ENCODE measurements at regions not wholly inside any gene's neighbourhood (a gene's known extent, or its start where the extent isn't known, plus 50 kb on each side); places are given as distances from the start of the nearest gene placed in this dataset.

DNA sequence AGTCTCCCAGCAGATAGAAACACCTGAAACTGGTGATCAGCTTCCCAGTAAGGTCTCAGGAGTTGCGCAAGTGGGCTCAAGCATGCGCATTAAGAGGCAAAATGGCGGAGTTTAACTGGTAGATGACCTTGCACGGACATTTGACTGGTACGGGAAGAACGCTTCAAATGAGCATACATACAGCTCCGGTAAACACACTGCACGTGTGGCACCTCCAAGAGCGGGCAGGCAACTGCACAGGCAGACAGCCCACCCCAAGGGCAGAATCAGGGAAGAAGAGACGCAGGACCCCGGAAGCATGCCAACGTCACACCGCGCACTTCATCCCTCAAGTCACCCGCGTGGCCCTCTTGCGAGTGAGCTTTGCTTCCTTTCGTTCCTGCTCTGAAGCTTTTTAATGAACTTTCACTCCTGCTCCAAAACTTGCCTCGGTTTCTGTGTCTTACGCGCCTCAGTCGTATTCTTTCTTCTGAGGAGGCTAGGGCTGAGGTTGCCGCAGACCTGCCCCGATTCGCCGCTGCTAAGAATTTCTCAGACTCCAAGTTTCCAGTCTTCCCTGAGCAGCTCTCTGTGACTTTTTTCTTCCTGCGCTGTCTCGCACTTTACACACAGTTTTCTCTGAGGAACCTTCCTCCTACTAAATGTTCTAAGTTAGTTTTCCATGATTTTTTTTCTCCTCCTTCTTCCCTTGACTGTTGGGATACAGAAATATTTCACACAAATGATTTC lies 180.7 kb upstream of the ZFP42 start:
- H3K4me3 ChIP-seq (ENCODE audit: low read length): peak overlapping the region; percentile 37
- 44% methylated on average over 9 of the region's 28 CpGs for WGBS (ENCODE audit: insufficient coverage, low lambda C conversion rate)
- H3K4me1 ChIP-seq (ENCODE audit: control insufficient read depth, insufficient read depth, low read length): no peaks in the 10 kb centered on the region
- H3K9me3 ChIP-seq (ENCODE audit: control insufficient read depth, low read depth, low read length): peaks cover 4% of the 10 kb centered on the region
- peak in 1 of 2 donors; percentile 52 for DNase-seq
- no peaks in the 10 kb centered on the region for H3K36me3 ChIP-seq (ENCODE audit: control insufficient read depth, insufficient read depth, low read length)
- H3K27ac ChIP-seq (ENCODE audit: low read length): peak overlapping the region; percentile 51
- no peaks in the 10 kb centered on the region for H3K27me3 ChIP-seq (ENCODE audit: control insufficient read depth, insufficient read depth, low read length)

DNA sequence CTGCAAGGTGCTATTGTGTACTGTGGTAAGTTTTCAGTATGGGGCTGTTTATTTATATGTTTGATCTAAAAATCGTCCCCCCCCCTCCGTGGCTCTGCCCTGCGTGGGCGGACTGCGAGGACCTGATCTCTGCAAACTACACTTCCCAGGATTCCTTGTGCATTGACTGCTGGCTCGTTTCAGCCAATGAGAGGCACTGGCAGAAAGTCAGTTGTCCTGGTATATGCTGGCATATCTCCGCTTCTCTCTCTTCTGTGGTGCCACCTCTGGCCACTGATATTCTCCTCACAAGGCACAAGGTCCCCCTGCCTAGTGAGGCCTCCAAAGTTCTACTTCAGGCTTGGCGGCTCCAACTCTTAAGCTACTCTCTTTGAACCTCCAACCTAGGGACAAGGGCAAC lies 168.8 kb upstream of the ZFP42 start:
- Histone ChIP-seq H3K27me3 (ENCODE audit: control insufficient read depth, insufficient read depth, low read length) (no peaks in the 10 kb centered on the region), H3K36me3 (ENCODE audit: control insufficient read depth, insufficient read depth, low read length) (no peaks in the 10 kb centered on the region), H3K9me3 (ENCODE audit: control insufficient read depth, low read depth, low read length) (peaks cover 5% of the 10 kb centered on the region), H3K27ac (ENCODE audit: low read length) (no peak overlapping the region), H3K4me1 (ENCODE audit: control insufficient read depth, insufficient read depth, low read length) (no peaks in the 10 kb centered on the region), H3K4me3 (ENCODE audit: low read length) (no peak overlapping the region)
- no peak for DNase-seq
- WGBS (ENCODE audit: insufficient coverage, low lambda C conversion rate): no CpG with 5 or more reads among the region's 8 CpGs

DNA sequence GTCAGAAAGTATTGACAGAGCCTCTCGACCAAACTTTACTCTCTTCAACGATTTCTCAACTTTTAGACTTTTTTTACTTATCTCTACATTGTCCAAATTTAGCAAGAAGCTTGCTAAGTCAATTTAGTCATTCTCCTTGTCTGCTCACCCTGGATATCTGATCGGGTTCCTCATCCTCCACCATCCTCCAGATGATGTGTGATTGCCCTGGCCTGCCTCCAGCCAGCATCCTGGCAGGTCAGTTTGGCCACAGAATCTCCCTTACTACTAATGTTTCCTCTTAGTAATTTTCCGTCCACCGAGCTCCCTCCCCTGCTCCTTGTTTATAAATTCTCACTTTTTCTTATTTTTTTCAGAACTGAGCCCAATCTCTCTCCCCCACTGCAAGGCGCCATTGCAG lies 167.9 kb upstream of the ZFP42 start:
- H3K27me3 ChIP-seq (ENCODE audit: control insufficient read depth, insufficient read depth, low read length): no peaks in the 10 kb centered on the region
- H3K4me3 ChIP-seq (ENCODE audit: low read length): no peak overlapping the region
- peaks cover 5% of the 10 kb centered on the region for H3K9me3 ChIP-seq (ENCODE audit: control insufficient read depth, low read depth, low read length)
- WGBS (ENCODE audit: insufficient coverage, low lambda C conversion rate): 90% methylated on average over 3 of the region's 6 CpGs
- H3K27ac ChIP-seq (ENCODE audit: low read length): no peak overlapping the region
- no peaks in the 10 kb centered on the region for H3K36me3 ChIP-seq (ENCODE audit: control insufficient read depth, insufficient read depth, low read length)
- no peaks in the 10 kb centered on the region for H3K4me1 ChIP-seq (ENCODE audit: control insufficient read depth, insufficient read depth, low read length)
- DNase-seq: no peak

DNA sequence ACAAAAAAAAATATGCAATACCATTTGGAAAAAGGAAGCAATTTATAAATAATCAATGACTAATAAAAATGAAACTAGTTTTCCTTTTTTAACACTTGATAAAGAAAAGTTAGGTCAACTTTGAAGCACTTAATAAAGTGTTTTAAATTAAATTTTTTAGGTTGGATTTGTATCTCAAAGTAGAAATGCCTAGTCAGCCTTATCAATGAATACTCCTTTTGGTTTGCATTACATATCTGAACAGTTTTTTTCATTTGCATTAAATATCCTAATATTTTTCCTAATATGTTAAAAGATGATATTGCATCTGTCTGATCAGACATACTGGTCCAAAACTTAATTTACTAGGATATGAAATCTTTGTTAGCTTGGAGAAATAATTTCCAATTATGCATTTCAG lies 155.8 kb upstream of the ZFP42 start:
- Histone ChIP-seq H3K9me3 (ENCODE audit: control insufficient read depth, low read depth, low read length) (peaks cover 4% of the 10 kb centered on the region), H3K4me1 (ENCODE audit: control insufficient read depth, insufficient read depth, low read length) (no peaks in the 10 kb centered on the region), H3K4me3 (ENCODE audit: low read length) (no peak overlapping the region), H3K27ac (ENCODE audit: low read length) (no peak overlapping the region), H3K27me3 (ENCODE audit: control insufficient read depth, insufficient read depth, low read length) (no peaks in the 10 kb centered on the region), H3K36me3 (ENCODE audit: control insufficient read depth, insufficient read depth, low read length) (no peaks in the 10 kb centered on the region)
- no peak for DNase-seq

DNA sequence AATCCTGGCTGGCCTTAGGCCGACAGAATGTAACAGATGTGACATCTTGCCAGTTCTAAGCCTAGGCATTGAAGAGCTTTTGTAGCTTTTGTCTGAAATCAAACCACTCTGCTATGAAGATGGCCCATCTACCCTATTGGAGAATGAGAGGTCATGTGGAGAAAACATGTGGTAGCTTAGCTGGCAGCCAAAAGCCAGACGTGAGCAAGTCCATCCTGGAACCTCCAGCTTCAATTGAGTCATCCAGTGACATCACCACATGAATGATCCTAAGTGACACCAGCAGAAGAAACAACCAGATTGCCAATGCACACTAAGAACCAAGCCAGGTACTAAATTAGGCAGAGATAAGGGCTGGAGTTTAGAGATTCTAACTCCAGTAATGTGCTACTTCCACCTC lies 154.8 kb upstream of the ZFP42 start:
- Histone ChIP-seq H3K4me1 (ENCODE audit: control insufficient read depth, insufficient read depth, low read length) (no peaks in the 10 kb centered on the region), H3K4me3 (ENCODE audit: low read length) (no peak overlapping the region), H3K36me3 (ENCODE audit: control insufficient read depth, insufficient read depth, low read length) (no peaks in the 10 kb centered on the region), H3K27me3 (ENCODE audit: control insufficient read depth, insufficient read depth, low read length) (no peaks in the 10 kb centered on the region), H3K9me3 (ENCODE audit: control insufficient read depth, low read depth, low read length) (peaks cover 4% of the 10 kb centered on the region), H3K27ac (ENCODE audit: low read length) (no peak overlapping the region)
- DNase-seq: no peak
- no CpG with 5 or more reads among the region's 2 CpGs for WGBS (ENCODE audit: insufficient coverage, low lambda C conversion rate)

DNA sequence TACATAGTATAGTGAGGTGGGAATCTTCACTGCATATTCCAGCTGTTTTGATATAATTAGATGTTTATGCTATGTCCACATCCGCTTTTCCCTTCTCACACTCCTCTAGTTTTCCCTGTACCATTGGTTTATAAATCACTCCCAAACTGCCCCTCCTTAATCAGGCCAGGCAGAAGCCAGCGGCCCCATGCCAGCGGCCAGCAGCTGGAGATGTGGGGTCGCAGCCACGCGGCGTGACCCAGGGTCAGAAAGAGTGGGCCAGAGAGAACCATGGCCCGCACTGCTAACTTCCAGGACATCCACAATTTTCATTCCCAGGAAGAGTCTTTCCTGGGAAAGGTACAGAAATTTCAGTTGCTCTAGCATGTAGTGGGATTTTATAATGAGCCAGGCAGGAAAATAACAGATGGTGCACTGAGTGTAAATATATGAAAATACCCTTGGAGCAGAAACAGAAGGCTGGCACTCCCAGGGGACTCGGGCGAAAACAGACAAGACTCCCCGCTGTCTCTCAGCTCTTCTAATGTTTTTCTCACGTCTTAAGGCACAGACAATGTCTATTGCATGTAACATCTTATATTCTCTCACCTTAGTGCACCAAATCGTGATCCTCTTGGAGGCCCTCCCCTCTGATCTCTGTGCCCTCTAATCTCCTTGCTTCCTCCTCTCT lies 145.9 kb upstream of the ZFP42 start:
- 75% methylated on average over 1 of the region's 13 CpGs for WGBS (ENCODE audit: insufficient coverage, low lambda C conversion rate)
- no peaks in the 10 kb centered on the region for H3K36me3 ChIP-seq (ENCODE audit: control insufficient read depth, insufficient read depth, low read length)
- H3K4me3 ChIP-seq (ENCODE audit: low read length): no peak overlapping the region
- no peaks in the 10 kb centered on the region for H3K27me3 ChIP-seq (ENCODE audit: control insufficient read depth, insufficient read depth, low read length)
- no peak for DNase-seq
- H3K9me3 ChIP-seq (ENCODE audit: control insufficient read depth, low read depth, low read length): peaks cover 13% of the 10 kb centered on the region
- H3K4me1 ChIP-seq (ENCODE audit: control insufficient read depth, insufficient read depth, low read length): no peaks in the 10 kb centered on the region
- H3K27ac ChIP-seq (ENCODE audit: low read length): no peak overlapping the region

DNA sequence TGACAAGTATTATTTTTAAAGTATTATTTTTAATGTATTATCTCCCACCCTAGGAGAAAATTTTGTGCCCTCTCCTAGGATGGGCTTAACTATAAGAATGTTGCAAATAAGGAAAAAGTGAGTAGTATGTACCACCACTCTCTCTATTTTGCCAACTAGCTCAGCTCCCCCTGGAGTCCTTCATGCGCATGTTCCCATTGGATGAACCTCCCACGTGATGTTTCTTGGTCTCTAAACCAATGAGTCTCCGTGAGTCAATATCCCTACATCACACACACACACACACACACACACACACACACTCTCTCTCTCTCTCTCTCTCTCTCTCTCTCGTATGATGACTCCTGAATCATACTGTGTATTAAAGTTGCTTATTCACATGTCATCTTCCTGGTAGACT lies 129.7 kb upstream of the ZFP42 start:
- no peak for DNase-seq
- Histone ChIP-seq H3K27me3 (ENCODE audit: control insufficient read depth, insufficient read depth, low read length) (no peaks in the 10 kb centered on the region), H3K27ac (ENCODE audit: low read length) (no peak overlapping the region), H3K36me3 (ENCODE audit: control insufficient read depth, insufficient read depth, low read length) (no peaks in the 10 kb centered on the region), H3K9me3 (ENCODE audit: control insufficient read depth, low read depth, low read length) (no peaks in the 10 kb centered on the region), H3K4me1 (ENCODE audit: control insufficient read depth, insufficient read depth, low read length) (no peaks in the 10 kb centered on the region), H3K4me3 (ENCODE audit: low read length) (no peak overlapping the region)
- no CpG with 5 or more reads among the region's 4 CpGs for WGBS (ENCODE audit: insufficient coverage, low lambda C conversion rate)

DNA sequence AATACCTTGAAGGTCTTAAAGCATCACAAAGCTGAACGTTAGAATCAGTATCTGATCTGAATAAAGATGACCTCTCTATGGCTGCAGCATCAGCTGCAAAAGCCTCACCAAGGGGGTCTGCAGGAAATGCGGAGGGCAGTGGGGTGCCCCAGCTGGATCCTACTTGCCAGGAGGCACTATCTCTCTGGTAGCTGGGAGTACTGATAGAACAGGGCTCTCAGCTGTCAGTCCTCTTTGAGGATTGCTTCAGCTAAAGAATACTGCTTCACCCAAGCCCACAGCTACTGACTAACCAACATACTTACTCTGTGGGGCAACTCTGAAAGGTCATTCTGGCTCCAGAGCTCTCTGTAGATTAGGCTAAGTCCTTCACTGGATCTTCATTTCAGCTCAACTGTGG lies 112.5 kb upstream of the ZFP42 start:
- no peaks in the 10 kb centered on the region for H3K4me1 ChIP-seq (ENCODE audit: control insufficient read depth, insufficient read depth, low read length)
- H3K36me3 ChIP-seq (ENCODE audit: control insufficient read depth, insufficient read depth, low read length): no peaks in the 10 kb centered on the region
- H3K4me3 ChIP-seq (ENCODE audit: low read length): no peak overlapping the region
- H3K27me3 ChIP-seq (ENCODE audit: control insufficient read depth, insufficient read depth, low read length): no peaks in the 10 kb centered on the region
- no peak overlapping the region for H3K27ac ChIP-seq (ENCODE audit: low read length)
- whole genome bisulfite sequencing (ENCODE audit: insufficient coverage, low lambda C conversion rate): no CpG with 5 or more reads among the region's 2 CpGs
- no peak for DNase-seq
- no peaks in the 10 kb centered on the region for H3K9me3 ChIP-seq (ENCODE audit: control insufficient read depth, low read depth, low read length)

DNA sequence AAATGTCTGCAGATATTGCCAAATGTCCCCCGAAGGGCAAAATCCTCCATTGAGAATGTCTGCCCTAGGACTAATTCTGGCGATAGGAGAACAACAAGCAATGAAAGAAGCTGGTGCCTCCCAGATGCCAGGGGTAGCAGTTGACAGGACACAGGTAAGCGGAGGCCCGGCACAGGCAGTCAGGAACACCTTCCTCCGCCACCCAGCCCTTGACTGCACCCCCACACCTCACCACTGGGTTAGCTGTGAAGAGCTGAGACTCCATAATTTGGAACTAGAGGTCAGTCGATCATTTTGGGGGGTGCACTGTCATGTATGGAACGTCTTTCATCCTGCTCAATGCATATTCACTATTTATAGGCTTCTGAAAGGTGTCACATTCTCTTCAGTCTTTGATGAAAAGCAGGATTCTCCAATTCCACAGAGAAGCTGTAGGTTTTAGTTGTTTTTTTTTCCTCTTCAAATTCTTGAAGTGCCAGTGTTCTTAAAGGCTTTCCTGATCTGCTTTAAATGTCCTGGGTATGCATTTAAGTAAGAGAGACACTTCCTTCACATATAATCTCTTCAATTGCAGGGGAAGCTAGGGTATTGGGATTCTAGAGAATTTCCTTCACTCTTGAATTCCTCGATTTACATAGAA lies 111.6 kb upstream of the ZFP42 start:
- Histone ChIP-seq H3K9me3 (ENCODE audit: control insufficient read depth, low read depth, low read length) (no peaks in the 10 kb centered on the region), H3K36me3 (ENCODE audit: control insufficient read depth, insufficient read depth, low read length) (no peaks in the 10 kb centered on the region), H3K27ac (ENCODE audit: low read length) (no peak overlapping the region), H3K4me3 (ENCODE audit: low read length) (no peak overlapping the region), H3K4me1 (ENCODE audit: control insufficient read depth, insufficient read depth, low read length) (no peaks in the 10 kb centered on the region), H3K27me3 (ENCODE audit: control insufficient read depth, insufficient read depth, low read length) (no peaks in the 10 kb centered on the region)
- DNase-seq: no peak
- WGBS (ENCODE audit: insufficient coverage, low lambda C conversion rate): 100% methylated on average over 1 of the region's 8 CpGs

DNA sequence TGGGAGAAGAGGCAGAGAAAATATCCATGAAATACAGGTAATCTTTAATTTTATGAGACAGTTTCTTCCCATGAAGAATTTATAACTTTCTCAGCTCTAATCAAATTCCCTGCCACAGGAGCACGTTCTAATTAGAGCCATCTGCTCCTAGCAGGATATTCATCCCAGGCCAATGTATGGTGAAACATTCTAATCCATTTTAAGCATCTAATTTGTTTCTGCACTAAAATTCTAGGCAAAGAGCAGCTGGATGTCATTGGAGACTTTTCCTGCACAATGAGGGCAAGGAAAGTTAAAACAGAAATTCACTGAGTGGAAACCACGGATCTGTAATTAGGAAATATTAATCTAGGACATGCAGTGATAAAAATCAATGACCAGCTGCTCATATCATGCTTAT lies 107.7 kb upstream of the ZFP42 start:
- Histone ChIP-seq H3K27ac (ENCODE audit: low read length) (no peak overlapping the region), H3K4me1 (ENCODE audit: control insufficient read depth, insufficient read depth, low read length) (no peaks in the 10 kb centered on the region), H3K27me3 (ENCODE audit: control insufficient read depth, insufficient read depth, low read length) (no peaks in the 10 kb centered on the region), H3K4me3 (ENCODE audit: low read length) (no peak overlapping the region), H3K9me3 (ENCODE audit: control insufficient read depth, low read depth, low read length) (no peaks in the 10 kb centered on the region), H3K36me3 (ENCODE audit: control insufficient read depth, insufficient read depth, low read length) (no peaks in the 10 kb centered on the region)
- no CpG with 5 or more reads among the region's 2 CpGs for WGBS (ENCODE audit: insufficient coverage, low lambda C conversion rate)
- DNase-seq: no peak
